ENCODE measurements at regions not wholly inside any gene's neighbourhood (a gene's known extent, or its start where the extent isn't known, plus 50 kb on each side); places are given as distances from the start of the nearest gene placed in this dataset.

DNA sequence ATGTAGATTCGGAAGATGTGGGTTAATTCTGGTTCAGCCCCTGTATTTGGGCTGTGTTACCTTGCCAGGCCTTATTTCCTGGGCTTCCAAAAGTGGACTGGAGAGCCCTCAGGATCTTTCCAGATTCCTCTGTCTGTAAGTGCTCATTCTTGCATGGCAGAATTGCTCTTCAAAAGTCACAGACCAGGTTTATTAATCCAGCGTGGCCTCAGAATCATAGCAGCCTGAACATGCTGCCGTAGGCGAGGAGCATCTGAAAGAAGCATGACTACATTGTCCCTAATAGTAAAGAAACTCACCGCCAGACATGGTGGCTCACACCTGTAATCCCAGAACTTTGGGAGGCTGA, 307.8 kb downstream of the GADD45G start:
- TF ChIP-seq, protein P1, sequence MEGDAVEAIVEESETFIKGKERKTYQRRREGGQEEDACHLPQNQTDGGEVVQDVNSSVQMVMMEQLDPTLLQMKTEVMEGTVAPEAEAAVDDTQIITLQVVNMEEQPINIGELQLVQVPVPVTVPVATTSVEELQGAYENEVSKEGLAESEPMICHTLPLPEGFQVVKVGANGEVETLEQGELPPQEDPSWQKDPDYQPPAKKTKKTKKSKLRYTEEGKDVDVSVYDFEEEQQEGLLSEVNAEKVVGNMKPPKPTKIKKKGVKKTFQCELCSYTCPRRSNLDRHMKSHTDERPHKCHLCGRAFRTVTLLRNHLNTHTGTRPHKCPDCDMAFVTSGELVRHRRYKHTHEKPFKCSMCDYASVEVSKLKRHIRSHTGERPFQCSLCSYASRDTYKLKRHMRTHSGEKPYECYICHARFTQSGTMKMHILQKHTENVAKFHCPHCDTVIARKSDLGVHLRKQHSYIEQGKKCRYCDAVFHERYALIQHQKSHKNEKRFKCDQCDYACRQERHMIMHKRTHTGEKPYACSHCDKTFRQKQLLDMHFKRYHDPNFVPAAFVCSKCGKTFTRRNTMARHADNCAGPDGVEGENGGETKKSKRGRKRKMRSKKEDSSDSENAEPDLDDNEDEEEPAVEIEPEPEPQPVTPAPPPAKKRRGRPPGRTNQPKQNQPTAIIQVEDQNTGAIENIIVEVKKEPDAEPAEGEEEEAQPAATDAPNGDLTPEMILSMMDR (IDR thresholded peaks at IDR 0.05; ENCODE audit: low read length): no peak
- no peak for TF ChIP-seq EZH2 (IDR thresholded peaks at IDR 0.05; ENCODE audit: borderline replicate concordance, low read length)

All from OCI-LY1 (cell line).